Osteocyte (in vitro differentiated cells): ENCODE measurements at regions not wholly inside any gene's neighbourhood (a gene's known extent, or its start where the extent isn't known, plus 50 kb on each side); places are given as distances from the start of the nearest gene placed in this dataset.

Experiments
- DNase-seq: peaks from one replicate; pipeline ENCODE4 v3.0.0; 2021; ENCODE audit warnings: mixed read lengths; ENCODE audit not compliant: unreplicated experiment; ENCODE audit errors: extremely low spot score
- H3K27ac Mint-ChIP-seq: one replicate; pipeline ENCODE4 v1.8.0; 2021; ENCODE audit warnings: mild to moderate bottlenecking, mixed read lengths; ENCODE audit not compliant: unreplicated experiment
- H3K27me3 Mint-ChIP-seq: one replicate; pipeline ENCODE4 v1.8.0; 2021; ENCODE audit warnings: mixed read lengths; ENCODE audit not compliant: unreplicated experiment
- H3K36me3 Mint-ChIP-seq: one replicate; pipeline ENCODE4 v1.8.0; 2021; ENCODE audit warnings: mixed read lengths; ENCODE audit not compliant: unreplicated experiment
- H3K4me1 Mint-ChIP-seq: one replicate; pipeline ENCODE4 v1.8.0; 2021; ENCODE audit warnings: mixed read lengths; ENCODE audit not compliant: unreplicated experiment
- H3K4me3 Mint-ChIP-seq: one replicate; pipeline ENCODE4 v1.8.0; 2021; ENCODE audit warnings: mild to moderate bottlenecking, moderate library complexity, mixed read lengths; ENCODE audit not compliant: unreplicated experiment
- H3K9me3 Mint-ChIP-seq: one replicate; pipeline ENCODE4 v1.8.0; 2021; ENCODE audit warnings: mixed read lengths; ENCODE audit not compliant: unreplicated experiment
- CTCF ChIP-seq: fragments of 200-600 bp; sonication (generic); IDR thresholded peaks from 2 replicates; pipeline ENCODE4 v1.5.0; 2021; ENCODE audit warnings: antibody characterized with exemption, mild to moderate bottlenecking, moderate library complexity

- no peak for TF ChIP-seq CTCF
- no peak overlapping the region for H3K27ac Mint-ChIP-seq
- no peak for DNase-seq
- H3K4me3 Mint-ChIP-seq: no peak overlapping the region
- H3K36me3 Mint-ChIP-seq: peaks cover 4% of the 10 kb centered on the region
- no peaks in the 10 kb centered on the region for H3K4me1 Mint-ChIP-seq
- H3K9me3 Mint-ChIP-seq: peaks cover 5% of the 10 kb centered on the region
- no peaks in the 10 kb centered on the region for H3K27me3 Mint-ChIP-seq
Measured at GRCh38 chr4:30632751-30633150, 87.4 kb upstream of the PCDH7 start.

DNA sequence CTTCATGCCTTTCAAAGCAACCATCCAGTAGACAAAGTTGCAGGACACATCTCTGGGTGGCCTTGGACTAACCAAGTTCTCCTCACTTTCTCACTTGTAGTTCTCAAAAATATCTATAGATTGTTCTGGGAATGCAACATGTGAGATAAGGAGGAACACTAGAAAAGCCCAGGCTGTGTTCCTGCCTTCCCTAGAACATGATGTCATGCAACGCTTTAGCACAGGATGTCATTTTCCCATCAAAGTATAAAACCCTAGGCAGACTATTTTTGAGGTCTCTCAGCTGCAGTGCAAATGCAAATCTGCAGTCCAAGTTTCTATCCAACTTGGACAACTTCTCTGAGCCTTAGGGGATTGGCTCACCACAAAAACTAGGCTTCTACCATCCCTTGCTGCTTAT, 78.8 kb upstream of the PCDH7 start:
- H3K4me1 Mint-ChIP-seq: no peaks in the 10 kb centered on the region
- no peak overlapping the region for H3K4me3 Mint-ChIP-seq
- no peaks in the 10 kb centered on the region for H3K9me3 Mint-ChIP-seq
- no peaks in the 10 kb centered on the region for H3K27me3 Mint-ChIP-seq
- H3K36me3 Mint-ChIP-seq: no peaks in the 10 kb centered on the region
- H3K27ac Mint-ChIP-seq: no peak overlapping the region
- no peak for DNase-seq
- no peak for TF ChIP-seq CTCF

- Mint-ChIP-seq H3K4me3 (no peak overlapping the region), H3K27me3 (no peaks in the 10 kb centered on the region), H3K9me3 (no peaks in the 10 kb centered on the region), H3K4me1 (no peaks in the 10 kb centered on the region), H3K27ac (no peak overlapping the region), H3K36me3 (no peaks in the 10 kb centered on the region)
- TF ChIP-seq CTCF: no peak
- no peak for DNase-seq
Measured at GRCh38 chr4:30642567-30642966, 77.6 kb upstream of the PCDH7 start.

- DNase-seq: no peak
- no peaks in the 10 kb centered on the region for H3K27me3 Mint-ChIP-seq
Measured at GRCh38 chr4:30653291-30653690, 66.9 kb upstream of the PCDH7 start.

DNA sequence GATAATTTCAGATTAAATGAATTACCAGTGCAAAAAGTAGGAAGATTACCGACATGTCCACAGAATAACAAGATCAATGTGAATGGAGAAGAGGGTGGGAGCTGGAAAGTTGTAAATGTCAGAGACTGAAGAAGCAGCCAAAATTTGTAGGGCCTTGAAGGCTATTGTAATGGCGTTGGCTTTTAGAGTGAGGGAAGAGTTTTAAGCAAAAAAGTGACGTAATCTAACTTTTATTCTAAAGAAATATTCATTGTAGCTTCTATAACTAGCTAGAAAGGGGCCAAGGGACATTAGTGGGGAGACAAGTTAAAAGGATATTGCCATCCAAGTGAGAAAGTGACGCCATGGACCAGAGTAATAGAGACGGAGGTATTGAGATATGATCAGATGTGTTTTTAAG, 63.3 kb upstream of the PCDH7 start:
- no peaks in the 10 kb centered on the region for H3K4me1 Mint-ChIP-seq
- no peak overlapping the region for H3K4me3 Mint-ChIP-seq
- no peaks in the 10 kb centered on the region for H3K36me3 Mint-ChIP-seq
- DNase-seq: no peak
- no peaks in the 10 kb centered on the region for H3K9me3 Mint-ChIP-seq
- no peak overlapping the region for H3K27ac Mint-ChIP-seq
- no peak for TF ChIP-seq CTCF
- H3K27me3 Mint-ChIP-seq: no peaks in the 10 kb centered on the region

More at GRCh38 chr4:30653291-30653690, 66.9 kb upstream of the PCDH7 start:
- H3K27ac Mint-ChIP-seq: no peak overlapping the region
- no peaks in the 10 kb centered on the region for H3K9me3 Mint-ChIP-seq
- no peaks in the 10 kb centered on the region for H3K4me1 Mint-ChIP-seq
- TF ChIP-seq CTCF: no peak
- H3K4me3 Mint-ChIP-seq: no peak overlapping the region
- H3K36me3 Mint-ChIP-seq: no peaks in the 10 kb centered on the region
